Suprapubic skin (tissue), 4 donors: ENCODE measurements at regions not wholly inside any gene's neighbourhood (a gene's known extent, or its start where the extent isn't known, plus 50 kb on each side); places are given as distances from the start of the nearest gene placed in this dataset.

Experiments used
- DNase-seq, 2 donors: peaks; one replicate each; pipeline ENCODE4 v3.0.0-alpha.2; 2019; ENCODE audit warnings: low spot score in 2 of 2
- H3K27ac ChIP-seq: fragments of 200-600 bp; sonication (generic); one replicate; pipeline ENCODE4 v1.5.1; 2019
- H3K27me3 ChIP-seq: fragments of 200-600 bp; sonication (generic); one replicate; pipeline ENCODE4 v1.5.1; 2019
- H3K36me3 ChIP-seq: fragments of 200-600 bp; sonication (generic); one replicate; pipeline ENCODE4 v1.5.1; 2019
- H3K4me1 ChIP-seq: fragments of 200-600 bp; sonication (generic); one replicate; pipeline ENCODE4 v1.5.1; 2019
- H3K4me3 ChIP-seq: fragments of 200-600 bp; sonication (generic); one replicate; pipeline ENCODE4 v1.5.1; 2019; ENCODE audit warnings: mild to moderate bottlenecking
- H3K9me3 ChIP-seq: fragments of 200-600 bp; sonication (generic); one replicate; pipeline ENCODE4 v1.5.1; 2019
- EP300 ChIP-seq: sonication (generic); formaldehyde crosslinking; IDR thresholded peaks from one replicate; pipeline ENCODE4 v1.6.1; 2017; ENCODE audit warnings: antibody characterized with exemption
- POLR2A ChIP-seq, 2 donors: fragments of 450-650 bp; IDR thresholded peaks; one replicate each; pipeline ENCODE4 v1.6.1; 2017; ENCODE audit warnings: antibody characterized with exemption in 2 of 2, mild to moderate bottlenecking in 2 of 2, moderate library complexity in 2 of 2
- POLR2AphosphoS5 ChIP-seq, 3 donors: sonication (generic); formaldehyde crosslinking; IDR thresholded peaks; one replicate each; pipeline ENCODE4 v1.6.1; 2017; ENCODE audit warnings: antibody characterized with exemption in 3 of 3
- WGBS: methylation state at CpG from one replicate; pipeline ENCODE4 v1.1.5; 2018; 5-methylcytosine and 5-hydroxymethylcytosine counted together
- TF ChIP-seq, protein P1 (sequence below), 2 donors: fragments of 200-600 bp in 1 of 2; fragments of 450-650 bp in 1 of 2; sonication (generic) in 1 of 2; IDR thresholded peaks; one replicate each; pipeline ENCODE4 v1.5.1; 2016 to 2019; ENCODE audit warnings: antibody characterized with exemption in 2 of 2, mild to moderate bottlenecking in 1 of 2, moderate library complexity in 1 of 2

GRCh38 chr16:51615141-51615540, 464.1 kb upstream of the SALL1 start:
- Histone ChIP-seq H3K4me1 (no peaks in the 10 kb centered on the region), H3K9me3 (no peaks in the 10 kb centered on the region), H3K4me3 (no peak overlapping the region), H3K27ac (no peak overlapping the region), H3K27me3 (no peaks in the 10 kb centered on the region), H3K36me3 (no peaks in the 10 kb centered on the region)
- DNase-seq: no peak
- TF ChIP-seq, protein P1, sequence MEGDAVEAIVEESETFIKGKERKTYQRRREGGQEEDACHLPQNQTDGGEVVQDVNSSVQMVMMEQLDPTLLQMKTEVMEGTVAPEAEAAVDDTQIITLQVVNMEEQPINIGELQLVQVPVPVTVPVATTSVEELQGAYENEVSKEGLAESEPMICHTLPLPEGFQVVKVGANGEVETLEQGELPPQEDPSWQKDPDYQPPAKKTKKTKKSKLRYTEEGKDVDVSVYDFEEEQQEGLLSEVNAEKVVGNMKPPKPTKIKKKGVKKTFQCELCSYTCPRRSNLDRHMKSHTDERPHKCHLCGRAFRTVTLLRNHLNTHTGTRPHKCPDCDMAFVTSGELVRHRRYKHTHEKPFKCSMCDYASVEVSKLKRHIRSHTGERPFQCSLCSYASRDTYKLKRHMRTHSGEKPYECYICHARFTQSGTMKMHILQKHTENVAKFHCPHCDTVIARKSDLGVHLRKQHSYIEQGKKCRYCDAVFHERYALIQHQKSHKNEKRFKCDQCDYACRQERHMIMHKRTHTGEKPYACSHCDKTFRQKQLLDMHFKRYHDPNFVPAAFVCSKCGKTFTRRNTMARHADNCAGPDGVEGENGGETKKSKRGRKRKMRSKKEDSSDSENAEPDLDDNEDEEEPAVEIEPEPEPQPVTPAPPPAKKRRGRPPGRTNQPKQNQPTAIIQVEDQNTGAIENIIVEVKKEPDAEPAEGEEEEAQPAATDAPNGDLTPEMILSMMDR (IDR thresholded peaks at IDR 0.05): no peak
- TF ChIP-seq POLR2A (IDR thresholded peaks at IDR 0.05) (no peak), EP300 (no peak)
- 79% methylated on average over 4 of the region's 4 CpGs for WGBS

GRCh38 chr16:51607201-51607651, 456.2 kb upstream of the SALL1 start:
- TF ChIP-seq, protein P1 (IDR thresholded peaks at IDR 0.05): no peak
- TF ChIP-seq POLR2AphosphoS5 (IDR thresholded peaks at IDR 0.05): no peak
- no peak for TF ChIP-seq POLR2A (IDR thresholded peaks at IDR 0.05)
- TF ChIP-seq EP300: no peak
- DNase-seq: no peak
- H3K4me1 ChIP-seq: no peaks in the 10 kb centered on the region
- no peak overlapping the region for H3K27ac ChIP-seq
- H3K36me3 ChIP-seq: no peaks in the 10 kb centered on the region
- H3K9me3 ChIP-seq: no peaks in the 10 kb centered on the region
- WGBS: 13% methylated on average over 6 of the region's 6 CpGs
- H3K4me3 ChIP-seq: no peak overlapping the region
- no peaks in the 10 kb centered on the region for H3K27me3 ChIP-seq

- TF ChIP-seq, protein P1 (IDR thresholded peaks at IDR 0.05): no peak
- TF ChIP-seq POLR2A (IDR thresholded peaks at IDR 0.05) (no peak), EP300 (no peak), POLR2AphosphoS5 (IDR thresholded peaks at IDR 0.05) (no peak)
- Histone ChIP-seq H3K27ac (no peak overlapping the region), H3K9me3 (no peaks in the 10 kb centered on the region), H3K4me1 (no peaks in the 10 kb centered on the region), H3K4me3 (no peak overlapping the region), H3K36me3 (no peaks in the 10 kb centered on the region), H3K27me3 (peaks cover 7% of the 10 kb centered on the region)
- DNase-seq: no peak
- WGBS: 97% methylated on average over 4 of the region's 4 CpGs
Observed at GRCh38 chr16:51596247-51596646, 445.2 kb upstream of the SALL1 start.

- no peak for DNase-seq
- 73% methylated on average over 9 of the region's 9 CpGs for WGBS
- no peak overlapping the region for H3K27ac ChIP-seq
- TF ChIP-seq, protein P1 (IDR thresholded peaks at IDR 0.05): no peak
- no peak for TF ChIP-seq POLR2AphosphoS5 (IDR thresholded peaks at IDR 0.05)
- TF ChIP-seq EP300: no peak
- H3K36me3 ChIP-seq: no peaks in the 10 kb centered on the region
- no peaks in the 10 kb centered on the region for H3K9me3 ChIP-seq
- H3K27me3 ChIP-seq: peaks cover 7% of the 10 kb centered on the region
- no peaks in the 10 kb centered on the region for H3K4me1 ChIP-seq
- no peak overlapping the region for H3K4me3 ChIP-seq
Observed at GRCh38 chr16:51592535-51593300, 441.6 kb upstream of the SALL1 start.

- Histone ChIP-seq H3K4me3 (no peak overlapping the region), H3K27me3 (peaks cover 7% of the 10 kb centered on the region), H3K36me3 (no peaks in the 10 kb centered on the region), H3K4me1 (no peaks in the 10 kb centered on the region), H3K27ac (no peak overlapping the region), H3K9me3 (no peaks in the 10 kb centered on the region)
- TF ChIP-seq, protein P1 (IDR thresholded peaks at IDR 0.05): no peak
- TF ChIP-seq POLR2AphosphoS5 (IDR thresholded peaks at IDR 0.05): no peak
- no peak for TF ChIP-seq EP300
- no peak for TF ChIP-seq POLR2A (IDR thresholded peaks at IDR 0.05)
- no peak for DNase-seq
- 17% methylated on average over 9 of the region's 9 CpGs for WGBS
Observed at GRCh38 chr16:51592001-51592501, 441.0 kb upstream of the SALL1 start.
